ENCODE measurements at regions not wholly inside any gene's neighbourhood (a gene's known extent, or its start where the extent isn't known, plus 50 kb on each side); places are given as distances from the start of the nearest gene placed in this dataset.

DNA sequence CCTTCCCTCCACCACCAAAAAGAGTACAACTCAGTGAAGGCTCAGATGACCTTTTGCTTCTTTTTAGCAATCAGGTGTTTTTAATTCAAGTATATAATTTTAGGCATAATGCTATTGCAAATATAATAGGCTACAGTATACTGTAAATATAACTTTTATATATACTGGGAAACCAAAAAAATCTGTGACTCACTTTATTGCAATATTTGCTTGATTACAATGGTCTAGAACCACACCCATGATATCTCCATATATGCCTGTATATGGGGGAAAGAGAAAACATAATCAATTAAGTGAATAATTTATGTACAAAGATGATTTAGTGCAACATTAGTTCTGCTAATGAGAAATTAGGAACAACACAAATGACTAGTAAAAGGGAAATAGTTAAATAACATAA is 134.3 kb downstream of the TLE3 start:
- no peak for DNase-seq

DNA sequence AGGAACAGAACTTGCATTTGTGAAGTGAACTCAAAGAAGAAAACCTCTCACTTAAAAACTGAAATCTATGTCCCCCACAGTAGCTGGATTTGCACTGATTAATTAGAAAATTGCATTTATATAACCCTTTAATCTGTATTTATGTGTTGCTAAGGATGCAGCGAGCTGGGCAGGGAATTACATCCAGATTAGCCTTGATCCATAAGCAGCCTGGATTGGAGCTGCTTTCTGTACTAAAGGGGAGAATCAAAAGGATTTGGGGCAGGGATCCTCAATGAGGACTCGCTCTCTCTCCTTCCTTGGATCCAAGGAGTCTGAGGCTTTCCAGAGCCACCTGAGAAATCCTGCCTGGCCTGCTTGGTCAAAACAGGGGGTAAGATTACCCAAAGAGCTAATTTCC is 125.9 kb downstream of the TLE3 start:
- no peak for DNase-seq

DNA sequence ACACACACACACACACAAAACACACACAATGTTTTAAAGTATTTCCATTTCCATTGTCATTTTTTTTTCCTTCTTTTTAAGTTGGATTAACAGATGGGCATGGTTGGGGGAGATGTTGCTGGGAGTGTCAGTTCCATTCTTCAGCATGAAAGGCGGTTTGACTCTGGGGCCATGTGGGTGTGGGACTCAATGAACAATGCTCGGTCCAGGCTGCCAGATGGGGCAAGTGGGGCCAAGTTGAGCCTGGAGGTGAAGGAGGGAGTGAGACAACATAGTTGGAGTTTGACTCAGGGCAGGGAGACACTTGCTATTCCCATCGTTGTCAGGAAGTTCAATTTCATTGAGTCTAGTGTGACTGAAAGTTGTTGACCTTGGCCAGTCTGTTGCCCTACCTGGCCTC is 125.3 kb downstream of the TLE3 start:
- no peak for DNase-seq

DNA sequence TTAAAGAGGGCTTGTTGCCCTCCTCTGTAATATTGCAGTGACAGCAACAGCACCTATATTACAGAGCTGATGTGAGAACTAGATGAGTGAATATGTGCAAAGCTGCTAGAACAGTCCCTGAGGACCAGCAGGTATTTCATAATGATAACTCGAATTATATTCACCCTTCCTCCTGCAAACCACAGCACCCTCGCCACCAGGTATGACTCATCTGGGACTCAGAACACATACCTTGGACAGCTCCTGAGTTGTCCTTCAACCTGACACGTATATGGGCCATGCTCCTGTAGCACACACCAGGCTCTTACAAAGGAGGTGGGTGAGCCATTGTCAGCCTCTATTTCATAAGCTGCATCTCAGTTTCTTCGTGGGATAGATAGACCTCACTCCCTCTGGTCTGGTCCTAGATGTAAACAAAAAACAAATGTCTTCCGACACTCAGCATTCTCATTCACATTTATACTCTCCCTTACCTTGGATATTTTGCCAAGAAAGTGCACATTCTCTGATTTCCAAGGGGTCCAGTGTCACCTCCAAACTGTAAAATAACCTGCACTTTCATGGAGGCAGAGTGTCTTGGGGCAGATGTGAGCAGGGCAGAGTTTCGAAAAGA is 124.5 kb downstream of the TLE3 start:
- no peak for DNase-seq

DNA sequence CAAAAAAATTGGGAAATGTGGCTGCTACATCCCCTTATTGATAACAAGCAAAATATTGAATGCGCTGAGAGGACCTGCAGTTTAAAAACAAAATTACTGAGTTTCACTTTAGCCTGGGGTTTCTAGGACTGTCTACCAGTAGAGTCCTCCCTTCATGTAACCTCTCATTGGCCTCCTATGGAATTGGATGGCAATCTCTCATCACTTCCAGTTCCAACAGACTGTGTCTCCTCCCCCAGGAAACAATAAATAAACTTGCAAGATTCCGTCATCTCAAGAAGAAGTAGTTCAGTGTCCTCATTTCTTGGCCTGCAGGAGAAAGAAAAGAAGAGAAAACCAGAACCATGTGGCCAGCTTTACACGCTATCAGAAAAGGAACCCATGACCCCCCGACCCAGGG is 123.8 kb downstream of the TLE3 start:
- DNase-seq: no peak

DNA sequence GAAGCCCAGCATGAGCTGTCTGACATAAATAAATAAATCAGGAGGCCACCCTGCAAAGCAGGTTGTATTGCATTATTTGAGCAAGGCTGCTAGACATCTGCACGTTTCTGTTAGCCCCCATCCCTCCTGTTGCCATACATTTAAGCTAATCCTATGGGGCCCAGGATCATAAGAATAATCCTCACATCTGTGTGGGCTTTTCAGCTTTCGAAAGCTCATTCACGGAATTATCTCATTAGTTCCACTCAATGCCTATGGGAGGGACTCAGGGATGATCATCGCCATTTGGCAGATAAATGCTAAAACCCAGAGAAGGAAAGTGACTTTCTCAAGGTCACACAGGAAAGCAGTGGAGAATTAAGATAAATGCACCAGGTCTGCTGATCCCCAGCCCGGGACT is 123.4 kb downstream of the TLE3 start:
- peak; percentile 57 for DNase-seq

DNA sequence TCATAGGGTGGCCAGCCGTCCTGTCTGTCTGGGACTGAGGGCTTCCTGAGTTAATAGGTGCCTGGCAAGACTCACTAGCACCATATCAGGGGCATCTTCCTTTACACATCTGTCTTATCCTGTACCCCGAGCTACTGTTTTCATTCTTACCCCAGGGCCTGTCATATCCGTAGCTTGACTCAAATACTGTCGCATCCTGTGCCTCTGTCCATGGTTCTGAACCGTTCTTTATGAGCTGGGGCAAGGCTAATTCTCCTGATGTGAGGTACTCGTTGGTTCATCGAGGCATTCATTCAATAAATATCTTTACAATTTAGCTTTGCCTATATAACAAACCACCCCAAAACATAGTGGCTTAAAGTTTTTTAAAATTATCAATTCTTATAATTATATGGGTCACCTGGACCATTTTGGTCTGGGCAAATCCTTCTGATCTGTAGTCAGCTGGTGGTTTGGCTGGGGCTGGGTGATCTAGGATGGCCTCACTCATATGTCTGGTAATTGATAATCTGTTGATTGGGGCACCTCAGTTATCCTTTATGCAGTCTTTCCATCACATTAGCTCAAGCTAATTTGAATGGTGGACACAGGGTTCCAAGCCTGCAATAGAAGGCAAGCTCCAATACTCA is 121.2 kb downstream of the TLE3 start:
- DNase-seq: peak; percentile 93

DNA sequence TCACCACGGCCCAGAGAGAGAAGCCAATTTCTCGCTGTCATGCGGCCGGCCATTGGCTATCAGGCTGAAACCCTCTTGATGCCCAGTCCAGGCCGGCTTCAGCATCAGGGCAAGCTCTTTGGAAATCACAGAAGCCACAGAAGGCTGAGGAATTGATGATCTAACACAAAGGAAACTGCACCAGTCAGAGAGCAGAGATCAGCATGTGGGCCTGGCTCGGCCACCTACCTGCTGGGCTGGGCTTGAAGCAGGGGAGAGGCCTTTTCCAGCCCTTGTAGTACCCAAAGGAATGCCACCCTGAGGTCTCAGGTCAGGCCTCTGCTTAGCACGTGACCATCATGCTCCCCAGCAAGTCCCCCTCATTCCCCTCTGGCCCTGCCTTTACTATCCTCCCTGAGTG is 119.1 kb downstream of the TLE3 start:
- no peak for DNase-seq

DNA sequence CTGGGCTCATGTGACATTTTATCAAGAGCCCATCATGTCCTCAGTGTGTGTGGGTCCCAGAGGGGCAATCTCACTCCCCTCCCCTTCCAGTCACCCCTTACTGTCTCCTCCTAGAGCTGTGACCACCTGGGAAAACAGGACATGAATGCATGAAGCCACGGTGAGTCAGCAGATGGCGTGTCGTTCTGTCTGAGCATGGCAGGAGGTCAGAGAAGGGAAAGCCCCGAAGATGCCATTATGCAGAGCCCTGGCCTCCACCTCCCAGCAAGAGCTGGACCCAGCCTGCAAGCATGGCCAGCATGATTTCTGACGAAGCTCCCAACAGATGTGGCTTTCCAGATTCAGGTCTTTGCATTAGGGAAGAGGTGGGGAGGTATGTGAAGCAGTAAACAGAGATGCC is 118.5 kb downstream of the TLE3 start:
- DNase-seq: no peak

DNA sequence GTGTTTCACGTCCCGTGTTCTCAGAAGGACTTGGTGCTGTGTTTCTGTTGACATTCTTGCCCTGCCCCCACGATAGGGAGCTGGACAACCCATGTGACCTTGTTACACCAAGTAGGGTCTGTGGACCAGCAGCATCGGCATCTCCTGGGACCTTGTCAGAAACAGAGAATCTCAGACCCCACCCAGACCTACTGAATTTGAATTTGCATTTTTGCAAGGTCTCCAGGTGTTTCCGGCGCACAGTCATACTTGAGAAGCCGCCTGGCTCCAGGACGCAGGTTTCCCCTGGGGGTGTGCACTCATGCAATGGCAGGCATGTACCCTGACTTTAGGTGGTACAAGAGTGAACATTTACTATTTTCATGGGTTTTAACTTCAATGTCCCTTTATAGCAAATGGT is 117.9 kb downstream of the TLE3 start:
- no peak for DNase-seq

DNA sequence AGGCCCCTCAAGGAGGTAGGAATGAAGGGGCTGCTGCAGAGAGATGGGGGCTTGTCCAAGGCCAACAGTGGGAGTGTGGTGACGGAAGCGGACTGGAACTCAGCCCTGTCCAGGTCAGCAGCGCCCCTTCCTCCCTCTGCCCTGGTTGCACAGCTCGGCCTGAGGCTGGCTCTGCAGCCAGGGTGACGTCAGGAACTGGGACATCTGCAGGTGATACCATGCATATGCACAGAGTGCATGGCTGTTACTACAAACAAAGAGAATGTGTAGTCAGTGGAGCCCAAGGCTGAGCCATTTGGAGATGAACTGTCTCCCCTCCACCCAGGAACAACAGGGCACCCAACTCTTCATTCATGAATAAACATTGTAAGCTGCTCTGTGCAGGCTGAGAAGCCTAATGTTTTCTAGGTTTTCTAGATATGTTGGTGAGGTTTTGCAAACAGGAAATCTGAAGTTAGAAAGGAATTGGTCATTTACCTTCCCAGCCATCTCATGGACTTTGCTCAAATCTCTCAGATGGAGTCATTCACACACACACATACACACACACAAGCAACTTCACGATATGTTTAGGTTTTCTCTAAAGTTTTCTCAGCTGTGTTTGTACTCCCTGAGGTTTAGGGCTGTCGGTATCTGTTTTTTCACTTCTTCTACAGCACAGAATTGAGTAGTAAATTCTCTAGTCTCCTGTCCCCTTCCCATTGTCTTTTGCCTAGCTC is 117.2 kb downstream of the TLE3 start:
- DNase-seq: no peak

DNA sequence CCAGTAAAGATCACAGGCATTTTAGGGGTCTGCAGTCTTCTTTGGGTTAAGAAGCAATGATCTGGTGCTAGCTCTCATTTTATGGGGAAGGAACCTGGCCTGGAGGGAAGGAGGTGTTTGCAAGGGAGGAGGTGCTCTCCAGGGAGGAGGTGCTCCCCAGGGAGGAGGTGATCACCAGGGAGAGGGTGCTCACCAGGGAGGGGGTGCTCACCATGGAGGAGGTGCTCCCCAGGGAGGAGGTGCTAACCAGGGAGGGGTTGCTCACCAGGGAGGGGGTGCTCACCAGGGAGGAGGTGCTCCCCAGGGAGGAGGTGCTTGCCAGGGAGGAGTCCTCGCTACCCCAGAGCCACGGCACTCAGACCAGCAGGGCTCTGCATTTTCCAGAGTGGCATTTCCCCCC is 115.7 kb downstream of the TLE3 start:
- no peak for DNase-seq

DNA sequence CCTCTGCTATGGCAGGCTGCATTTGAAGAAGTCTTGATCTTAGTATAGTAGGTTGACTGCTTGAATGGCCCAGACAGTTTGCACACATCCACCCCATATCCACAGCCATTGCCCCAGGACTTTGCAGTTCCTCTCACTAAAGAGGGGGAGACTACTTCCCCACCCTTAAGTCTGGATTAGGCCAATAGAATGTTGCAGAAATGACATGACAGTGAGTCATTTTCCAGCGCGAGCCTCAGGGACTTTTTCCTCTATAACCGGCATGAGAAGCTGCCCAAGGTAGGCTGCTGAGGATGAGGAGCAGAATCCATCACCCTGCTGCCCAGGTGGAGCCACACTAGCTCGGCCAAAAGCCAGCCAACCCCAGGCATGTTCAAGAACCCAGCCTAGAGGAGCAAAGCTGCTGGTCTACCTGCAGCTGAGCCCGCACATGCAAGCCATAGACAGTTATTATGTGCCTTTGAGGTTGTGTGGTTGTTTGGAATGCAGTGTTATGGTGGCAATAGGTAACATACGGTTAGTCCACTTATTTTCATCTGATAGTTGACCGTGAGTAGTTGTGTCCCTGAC is 113.9 kb downstream of the TLE3 start:
- DNase-seq: no peak

DNA sequence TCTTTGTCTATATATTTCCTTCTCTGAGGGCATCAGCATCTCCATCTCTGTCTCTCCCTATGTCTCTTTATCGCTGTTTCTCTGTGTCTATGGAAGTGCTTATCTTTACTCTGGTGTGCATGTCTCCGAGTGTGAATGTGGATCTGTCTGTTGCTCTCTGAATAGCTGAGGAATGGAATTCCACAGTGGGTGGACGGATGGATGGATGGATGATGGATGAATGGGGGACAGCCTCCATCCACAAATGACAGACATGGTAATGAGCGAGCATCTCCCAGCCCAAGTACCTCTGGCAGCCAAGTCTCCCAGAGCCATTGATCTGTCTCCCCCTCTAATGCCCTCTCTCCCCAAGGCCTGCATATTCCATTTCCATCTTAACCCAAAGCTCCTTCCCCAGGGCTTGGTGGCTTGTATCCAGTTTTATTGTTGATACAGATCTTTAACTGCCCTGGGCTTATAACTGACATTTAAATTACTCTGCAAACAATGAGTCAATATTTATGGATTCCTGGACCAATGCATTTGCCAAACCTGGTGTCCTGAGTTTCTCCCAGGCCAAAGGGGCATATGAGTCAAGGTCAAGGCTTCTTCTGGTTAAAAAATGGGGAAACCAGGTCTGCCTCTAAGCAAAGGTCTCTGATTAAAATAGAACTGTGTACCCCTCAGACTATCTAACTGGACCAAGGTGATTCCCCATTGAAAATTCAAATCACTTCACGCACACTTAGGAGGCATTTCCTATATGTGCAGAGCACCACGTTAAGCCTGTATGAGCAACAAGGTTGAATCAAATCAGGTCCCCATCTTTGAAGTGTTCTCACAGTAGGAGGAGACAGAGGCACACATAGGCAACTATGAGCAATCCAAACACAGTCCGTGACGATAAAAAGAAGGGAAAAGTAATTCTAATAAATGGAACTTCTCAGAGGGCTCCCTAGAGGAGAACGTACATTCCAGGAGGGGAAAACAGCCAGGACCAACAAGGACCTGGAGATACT is 109.9 kb downstream of the TLE3 start:
- DNase-seq: no peak

DNA sequence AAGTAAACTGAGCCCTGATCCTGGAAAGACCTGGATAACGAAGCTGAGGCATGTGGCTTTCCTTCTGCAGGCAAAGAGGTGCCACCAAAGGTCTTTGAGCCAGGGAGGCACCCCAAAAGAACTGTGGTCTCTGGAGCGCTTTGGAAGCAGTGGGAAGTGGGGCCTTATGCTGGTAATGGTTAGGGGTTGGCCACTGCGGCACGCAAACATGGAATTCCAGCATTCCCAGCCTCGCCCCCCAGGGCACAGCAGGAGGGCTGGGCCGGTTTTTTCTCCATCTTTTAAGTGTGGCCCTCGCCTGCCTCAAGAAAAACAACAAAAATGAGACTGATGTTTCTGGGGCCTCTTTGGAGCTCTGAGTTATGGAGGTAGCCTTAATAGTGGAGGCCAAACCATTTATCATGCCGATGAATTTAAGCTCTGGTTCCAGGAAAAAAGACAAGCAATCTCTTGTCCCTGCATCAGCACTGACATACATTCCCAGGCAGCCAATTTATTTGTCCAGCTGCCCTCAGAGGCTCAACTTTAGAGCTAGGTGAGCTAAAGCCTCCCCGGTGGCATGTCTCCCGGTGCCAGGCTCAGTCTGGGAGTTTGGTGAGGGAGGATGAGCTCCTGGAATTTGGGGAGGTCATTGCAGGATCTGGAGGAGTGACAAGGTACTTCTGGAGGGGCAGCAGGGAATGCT is 109.0 kb downstream of the TLE3 start:
- DNase-seq: no peak

DNA sequence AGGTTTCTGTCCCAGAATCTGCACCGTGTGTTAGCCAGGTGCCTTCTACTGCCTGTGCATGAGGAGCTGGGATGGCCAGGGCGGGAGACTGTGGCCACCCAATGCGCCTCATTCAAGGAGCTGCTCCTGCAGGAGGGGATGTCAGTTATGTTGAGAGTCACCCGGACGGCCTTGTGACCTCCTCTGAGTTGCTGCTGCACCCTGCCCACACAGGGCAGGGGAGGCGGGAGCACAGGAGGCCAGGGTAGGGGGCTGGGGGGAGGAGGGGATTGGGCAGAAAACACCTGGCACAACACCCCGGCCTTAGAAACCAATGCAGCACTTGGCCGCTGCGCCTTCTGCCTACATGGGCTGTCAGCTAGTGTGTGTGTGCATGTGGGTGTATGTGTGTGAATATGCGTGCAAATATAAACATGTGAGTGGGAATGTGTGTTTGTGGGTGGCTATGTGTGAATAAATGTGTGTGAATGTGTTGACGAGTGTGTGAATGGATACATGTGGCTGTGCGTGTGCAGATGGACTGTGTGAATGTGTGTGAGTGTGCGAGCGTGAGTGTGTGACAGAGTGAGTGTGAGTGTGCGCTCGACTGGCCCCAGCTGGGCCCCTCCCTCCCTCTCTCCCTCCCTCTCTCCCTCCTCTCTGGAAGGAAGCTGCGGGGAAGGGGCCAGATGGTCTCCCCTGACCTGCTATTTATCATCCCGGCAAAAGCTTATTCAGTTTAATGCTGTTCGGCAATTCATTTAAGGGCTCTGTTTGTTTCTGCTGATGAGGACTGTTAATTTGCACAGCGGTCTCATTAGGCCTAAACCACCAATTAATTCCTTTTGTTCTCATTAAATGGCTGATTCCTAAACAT is 106.9 kb downstream of the TLE3 start:
- peak; percentile 76 for DNase-seq

DNA sequence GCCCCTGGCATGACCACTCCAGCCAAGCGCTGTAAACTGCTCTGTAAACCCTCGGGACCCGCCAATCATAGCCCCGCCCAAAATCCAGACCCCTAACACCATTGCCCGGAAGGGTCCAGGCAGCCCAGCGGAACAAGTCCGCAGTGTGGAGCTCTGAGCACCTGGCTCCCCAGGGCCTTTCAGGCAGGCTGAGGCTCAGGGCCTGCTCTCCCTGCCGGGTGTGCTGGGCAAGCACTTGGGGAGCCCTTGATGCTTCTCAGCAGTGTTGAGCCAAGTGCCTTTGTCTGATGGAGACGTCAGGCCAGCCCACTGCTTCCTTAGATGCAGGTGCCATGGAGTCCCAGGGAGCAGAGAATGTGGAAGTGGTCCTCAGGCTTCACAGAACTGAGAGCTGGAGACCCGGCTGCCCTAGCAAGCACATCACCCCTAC is 106.2 kb downstream of the TLE3 start:
- peak; percentile 61 for DNase-seq

DNA sequence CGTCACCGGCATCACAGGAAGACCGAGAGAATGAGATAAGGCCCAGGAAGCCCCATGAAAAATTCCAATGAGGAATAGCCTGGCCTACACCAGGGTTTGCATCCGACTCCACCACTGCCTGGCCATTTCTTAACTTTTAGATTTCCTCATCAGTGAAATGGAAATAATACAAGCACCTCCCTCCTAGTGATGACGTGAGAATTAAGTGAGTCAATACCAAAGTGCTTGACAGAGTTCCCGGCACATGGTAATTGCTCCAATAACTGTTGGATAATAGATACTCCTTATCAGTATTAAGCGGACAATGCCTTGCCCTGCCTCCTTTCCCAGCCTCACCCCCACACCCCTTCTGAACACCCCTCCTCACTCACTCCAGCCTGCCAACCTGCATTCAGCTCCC is 105.4 kb downstream of the TLE3 start:
- DNase-seq: no peak

DNA sequence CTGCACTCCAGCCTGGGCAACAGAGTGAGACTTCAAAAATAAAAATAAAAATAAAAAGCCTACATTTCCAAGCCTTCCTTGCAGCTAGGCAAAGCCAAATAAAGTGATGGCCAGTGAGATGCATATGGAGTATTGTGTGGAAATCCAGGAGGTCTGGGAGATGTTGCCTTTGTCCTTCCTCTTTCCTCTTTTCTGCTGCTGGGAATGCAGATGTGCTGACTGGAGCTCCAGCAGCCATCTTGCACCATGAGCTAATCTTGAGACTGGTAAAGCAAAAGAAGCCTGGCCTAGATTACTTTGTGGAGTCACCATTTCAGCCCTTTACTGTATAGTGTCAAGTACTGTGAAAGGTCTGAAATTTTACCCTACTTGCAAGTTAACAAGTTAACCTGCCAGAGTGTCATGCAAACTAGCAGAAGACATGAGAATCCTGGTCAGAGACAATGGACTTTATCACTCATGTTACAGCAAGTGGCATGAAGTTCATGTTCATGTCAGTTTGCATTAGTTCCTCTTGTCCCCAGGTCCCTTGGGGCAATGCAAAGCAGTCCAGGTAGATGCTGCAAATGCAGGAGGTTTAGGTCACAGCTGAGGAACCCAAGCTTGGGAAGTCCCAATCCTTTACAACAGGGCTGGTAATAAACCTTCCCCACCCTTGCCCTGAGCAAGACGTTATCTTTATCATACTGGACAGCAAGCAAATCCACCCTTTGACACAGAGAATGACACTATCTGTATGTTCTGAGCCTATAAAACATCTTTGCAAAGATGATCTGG is 103.1 kb downstream of the TLE3 start:
- no peak for DNase-seq
